WTC11 (cell line): ENCODE measurements at regions not wholly inside any gene's neighbourhood (a gene's known extent, or its start where the extent isn't known, plus 50 kb on each side); places are given as distances from the start of the nearest gene placed in this dataset.
A peak's percentile ranks its signal among the peaks of the same experiment; 100 is the strongest.

Experiments used
- ATAC-seq: fragments of 200-7000 bp; cut with Tn5 transposase; 2 replicates; pipeline ENCODE4 v1.10.0; 2021; ENCODE audit warnings: mild to moderate bottlenecking, moderate library complexity
- CTCF ChIA-PET: fragments of 300-600 bp; sonication (Branson Sonifier 250); formaldehyde crosslinking; loops from one replicate; lab custom pipeline; 2021; ENCODE audit warnings: antibody characterized with exemption; lab: Charles Lee
- POLR2A ChIA-PET: fragments of 350-600 bp; sonication (Branson Sonifier 250); formaldehyde crosslinking; loops from one replicate; lab custom pipeline; 2021; ENCODE audit warnings: antibody characterized with exemption; lab: Charles Lee
- DNase-seq: peaks from one replicate; pipeline ENCODE4 v3.0.0; 2021; ENCODE audit warnings: low spot score
- H3K27ac Mint-ChIP-seq: 2 replicates; pipeline ENCODE4 v1.8.0; 2021; ENCODE audit warnings: mixed read lengths
- H3K27me3 Mint-ChIP-seq: 2 replicates; pipeline ENCODE4 v1.8.0; 2021; ENCODE audit warnings: low read depth, mild to moderate bottlenecking, moderate library complexity, mixed read lengths
- H3K36me3 Mint-ChIP-seq: 2 replicates; pipeline ENCODE4 v1.8.0; 2021; ENCODE audit warnings: mixed read lengths
- H3K4me1 Mint-ChIP-seq: 2 replicates; pipeline ENCODE4 v1.8.0; 2022; ENCODE audit warnings: mixed read lengths
- H3K4me3 Mint-ChIP-seq: 2 replicates; pipeline ENCODE4 v1.8.0; 2021; ENCODE audit warnings: mild to moderate bottlenecking, moderate library complexity, mixed read lengths
- H3K9me3 Mint-ChIP-seq: 2 replicates; pipeline ENCODE4 v1.8.0; 2021; ENCODE audit warnings: mixed read lengths
- EMX1 ChIP-seq: fragments of 250-450 bp; sonication (Bioruptor Pico); IDR thresholded peaks from 2 replicates; pipeline ENCODE4 v1.8.0; 2021; ENCODE audit warnings: mild to moderate bottlenecking
- GRHL2 ChIP-seq: fragments of 250-450 bp; sonication (Bioruptor Pico); IDR thresholded peaks from 2 replicates; pipeline ENCODE4 v1.8.0; 2022; ENCODE audit warnings: mild to moderate bottlenecking, moderate library complexity; ENCODE audit not compliant: insufficient replicate concordance, severe bottlenecking
- KAT7 ChIP-seq: sonication (generic); formaldehyde crosslinking; IDR thresholded peaks from 2 replicates; pipeline ENCODE4 v1.8.1; 2023; ENCODE audit warnings: missing genetic modification reagents, mild to moderate bottlenecking, borderline replicate concordance
- NFYB ChIP-seq: sonication (generic); formaldehyde crosslinking; conservative IDR thresholded peaks from 2 replicates; pipeline ENCODE4 v1.8.0; 2022; ENCODE audit warnings: low read depth, missing genetic modification reagents
- NR3C1 ChIP-seq: sonication (generic); formaldehyde crosslinking; conservative IDR thresholded peaks from 2 replicates; pipeline ENCODE4 v1.8.1; 2023; ENCODE audit warnings: low read depth, mild to moderate bottlenecking, missing genetic modification reagents
- RELA ChIP-seq: sonication (generic); formaldehyde crosslinking; IDR thresholded peaks from 2 replicates; pipeline ENCODE4 v1.8.1; 2022; ENCODE audit warnings: missing genetic modification reagents, mild to moderate bottlenecking, borderline replicate concordance
- TP53 ChIP-seq: sonication (generic); formaldehyde crosslinking; IDR thresholded peaks from 2 replicates; pipeline ENCODE4 v1.8.1; 2023; ENCODE audit warnings: mild to moderate bottlenecking, missing genetic modification reagents
- ZNF671 ChIP-seq: fragments of 250-450 bp; sonication (Bioruptor Pico); IDR thresholded peaks from 2 replicates; pipeline ENCODE4 v1.8.0; 2021; ENCODE audit warnings: mild to moderate bottlenecking
- TF ChIP-seq, protein P1 (sequence below): sonication (generic); formaldehyde crosslinking; IDR thresholded peaks from 2 replicates; pipeline ENCODE4 v1.8.1; 2022; ENCODE audit warnings: missing genetic modification reagents, borderline replicate concordance
- TF ChIP-seq, protein P2 (sequence below): sonication (generic); formaldehyde crosslinking; IDR thresholded peaks from 2 replicates; pipeline ENCODE4 v1.8.1; 2023; ENCODE audit warnings: mild to moderate bottlenecking, missing genetic modification reagents
- TF ChIP-seq, protein P3 (sequence below): fragments of 250-450 bp; sonication (Bioruptor Pico); IDR thresholded peaks from 2 replicates; pipeline ENCODE4 v1.9.0; 2021; ENCODE audit warnings: moderate library complexity, mild to moderate bottlenecking, inconsistent platforms, borderline replicate concordance
- TF ChIP-seq, protein P4 (sequence below): sonication (generic); formaldehyde crosslinking; IDR thresholded peaks from 2 replicates; pipeline ENCODE4 v1.8.0; 2022; ENCODE audit warnings: mild to moderate bottlenecking, missing genetic modification reagents
- TF ChIP-seq, protein P5 (sequence below): fragments of 250-450 bp; sonication (Bioruptor Pico); IDR thresholded peaks from 2 replicates; pipeline ENCODE4 v1.9.0; 2021; ENCODE audit warnings: mild to moderate bottlenecking
- TF ChIP-seq, protein P6 (sequence below): fragments of 250-450 bp; sonication (Bioruptor Pico); IDR thresholded peaks from 2 replicates; pipeline ENCODE4 v1.9.0; 2021; ENCODE audit warnings: mild to moderate bottlenecking, borderline replicate concordance
- TF ChIP-seq, protein P7 (sequence below): sonication (generic); formaldehyde crosslinking; IDR thresholded peaks from 2 replicates; pipeline ENCODE4 v1.8.0; 2023; ENCODE audit warnings: missing genetic modification reagents, mild to moderate bottlenecking, borderline replicate concordance
- TF ChIP-seq, protein P8 (sequence below): sonication (generic); formaldehyde crosslinking; conservative IDR thresholded peaks from 2 replicates; pipeline ENCODE4 v1.8.1; 2022; ENCODE audit warnings: mild to moderate bottlenecking, missing genetic modification reagents

DNA sequence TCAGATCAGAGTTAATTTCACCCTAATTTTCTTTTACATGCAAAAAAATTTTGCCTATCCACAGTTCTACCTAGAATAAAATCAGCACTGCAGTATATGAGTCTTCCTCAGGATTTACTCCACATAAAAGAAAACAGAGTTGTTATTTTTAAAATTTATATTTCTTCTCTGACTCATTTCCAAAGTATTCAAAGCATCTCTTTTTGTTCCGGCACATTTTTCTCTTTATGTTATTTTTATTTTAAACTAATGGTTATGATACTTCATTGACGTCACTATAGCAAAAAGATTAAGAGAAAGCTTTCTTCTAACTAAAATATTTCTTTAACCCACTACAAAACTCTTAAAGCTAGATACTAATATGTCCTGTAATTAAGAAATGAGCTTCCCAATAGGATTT, 590.4 kb downstream of the PRELID2 start:
- POLR2A ChIA-PET: no interaction called here
- no peaks in the 10 kb centered on the region for H3K36me3 Mint-ChIP-seq
- CTCF ChIA-PET: no interaction called here
- peak overlapping the region; percentile 90 for H3K27ac Mint-ChIP-seq
- H3K9me3 Mint-ChIP-seq: no peaks in the 10 kb centered on the region
- no peak for TF ChIP-seq TP53 (CRISPR knock-in tag)
- no peak for TF ChIP-seq EMX1 (CRISPR knock-in tag)
- no peak for TF ChIP-seq GRHL2 (CRISPR knock-in tag)
- no peak for TF ChIP-seq KAT7 (CRISPR knock-in tag)
- no peak for TF ChIP-seq RELA (CRISPR knock-in tag)
- TF ChIP-seq ZNF671 (CRISPR knock-in tag): no peak
- TF ChIP-seq, protein P1, sequence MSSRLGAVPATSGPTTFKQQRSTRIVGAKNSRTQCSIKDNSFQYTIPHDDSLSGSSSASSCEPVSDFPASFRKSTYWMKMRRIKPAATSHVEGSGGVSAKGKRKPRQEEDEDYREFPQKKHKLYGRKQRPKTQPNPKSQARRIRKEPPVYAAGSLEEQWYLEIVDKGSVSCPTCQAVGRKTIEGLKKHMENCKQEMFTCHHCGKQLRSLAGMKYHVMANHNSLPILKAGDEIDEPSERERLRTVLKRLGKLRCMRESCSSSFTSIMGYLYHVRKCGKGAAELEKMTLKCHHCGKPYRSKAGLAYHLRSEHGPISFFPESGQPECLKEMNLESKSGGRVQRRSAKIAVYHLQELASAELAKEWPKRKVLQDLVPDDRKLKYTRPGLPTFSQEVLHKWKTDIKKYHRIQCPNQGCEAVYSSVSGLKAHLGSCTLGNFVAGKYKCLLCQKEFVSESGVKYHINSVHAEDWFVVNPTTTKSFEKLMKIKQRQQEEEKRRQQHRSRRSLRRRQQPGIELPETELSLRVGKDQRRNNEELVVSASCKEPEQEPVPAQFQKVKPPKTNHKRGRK (CRISPR knock-in tag): no peak
- TF ChIP-seq, protein P2, sequence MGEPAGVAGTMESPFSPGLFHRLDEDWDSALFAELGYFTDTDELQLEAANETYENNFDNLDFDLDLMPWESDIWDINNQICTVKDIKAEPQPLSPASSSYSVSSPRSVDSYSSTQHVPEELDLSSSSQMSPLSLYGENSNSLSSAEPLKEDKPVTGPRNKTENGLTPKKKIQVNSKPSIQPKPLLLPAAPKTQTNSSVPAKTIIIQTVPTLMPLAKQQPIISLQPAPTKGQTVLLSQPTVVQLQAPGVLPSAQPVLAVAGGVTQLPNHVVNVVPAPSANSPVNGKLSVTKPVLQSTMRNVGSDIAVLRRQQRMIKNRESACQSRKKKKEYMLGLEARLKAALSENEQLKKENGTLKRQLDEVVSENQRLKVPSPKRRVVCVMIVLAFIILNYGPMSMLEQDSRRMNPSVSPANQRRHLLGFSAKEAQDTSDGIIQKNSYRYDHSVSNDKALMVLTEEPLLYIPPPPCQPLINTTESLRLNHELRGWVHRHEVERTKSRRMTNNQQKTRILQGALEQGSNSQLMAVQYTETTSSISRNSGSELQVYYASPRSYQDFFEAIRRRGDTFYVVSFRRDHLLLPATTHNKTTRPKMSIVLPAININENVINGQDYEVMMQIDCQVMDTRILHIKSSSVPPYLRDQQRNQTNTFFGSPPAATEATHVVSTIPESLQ (CRISPR knock-in tag): no peak
- TF ChIP-seq, protein P3, sequence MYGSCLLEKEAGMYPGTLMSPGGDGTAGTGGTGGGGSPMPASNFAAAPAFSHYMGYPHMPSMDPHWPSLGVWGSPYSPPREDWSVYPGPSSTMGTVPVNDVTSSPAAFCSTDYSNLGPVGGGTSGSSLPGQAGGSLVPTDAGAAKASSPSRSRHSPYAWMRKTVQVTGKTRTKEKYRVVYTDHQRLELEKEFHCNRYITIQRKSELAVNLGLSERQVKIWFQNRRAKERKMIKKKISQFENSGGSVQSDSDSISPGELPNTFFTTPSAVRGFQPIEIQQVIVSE (CRISPR knock-in tag): no peak
- no peak for TF ChIP-seq NR3C1 (CRISPR knock-in tag)
- TF ChIP-seq, protein P4, sequence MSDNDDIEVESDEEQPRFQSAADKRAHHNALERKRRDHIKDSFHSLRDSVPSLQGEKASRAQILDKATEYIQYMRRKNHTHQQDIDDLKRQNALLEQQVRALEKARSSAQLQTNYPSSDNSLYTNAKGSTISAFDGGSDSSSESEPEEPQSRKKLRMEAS (CRISPR knock-in tag): no peak
- TF ChIP-seq, protein P5, sequence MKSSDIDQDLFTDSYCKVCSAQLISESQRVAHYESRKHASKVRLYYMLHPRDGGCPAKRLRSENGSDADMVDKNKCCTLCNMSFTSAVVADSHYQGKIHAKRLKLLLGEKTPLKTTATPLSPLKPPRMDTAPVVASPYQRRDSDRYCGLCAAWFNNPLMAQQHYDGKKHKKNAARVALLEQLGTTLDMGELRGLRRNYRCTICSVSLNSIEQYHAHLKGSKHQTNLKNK (CRISPR knock-in tag): no peak
- TF ChIP-seq, protein P6, sequence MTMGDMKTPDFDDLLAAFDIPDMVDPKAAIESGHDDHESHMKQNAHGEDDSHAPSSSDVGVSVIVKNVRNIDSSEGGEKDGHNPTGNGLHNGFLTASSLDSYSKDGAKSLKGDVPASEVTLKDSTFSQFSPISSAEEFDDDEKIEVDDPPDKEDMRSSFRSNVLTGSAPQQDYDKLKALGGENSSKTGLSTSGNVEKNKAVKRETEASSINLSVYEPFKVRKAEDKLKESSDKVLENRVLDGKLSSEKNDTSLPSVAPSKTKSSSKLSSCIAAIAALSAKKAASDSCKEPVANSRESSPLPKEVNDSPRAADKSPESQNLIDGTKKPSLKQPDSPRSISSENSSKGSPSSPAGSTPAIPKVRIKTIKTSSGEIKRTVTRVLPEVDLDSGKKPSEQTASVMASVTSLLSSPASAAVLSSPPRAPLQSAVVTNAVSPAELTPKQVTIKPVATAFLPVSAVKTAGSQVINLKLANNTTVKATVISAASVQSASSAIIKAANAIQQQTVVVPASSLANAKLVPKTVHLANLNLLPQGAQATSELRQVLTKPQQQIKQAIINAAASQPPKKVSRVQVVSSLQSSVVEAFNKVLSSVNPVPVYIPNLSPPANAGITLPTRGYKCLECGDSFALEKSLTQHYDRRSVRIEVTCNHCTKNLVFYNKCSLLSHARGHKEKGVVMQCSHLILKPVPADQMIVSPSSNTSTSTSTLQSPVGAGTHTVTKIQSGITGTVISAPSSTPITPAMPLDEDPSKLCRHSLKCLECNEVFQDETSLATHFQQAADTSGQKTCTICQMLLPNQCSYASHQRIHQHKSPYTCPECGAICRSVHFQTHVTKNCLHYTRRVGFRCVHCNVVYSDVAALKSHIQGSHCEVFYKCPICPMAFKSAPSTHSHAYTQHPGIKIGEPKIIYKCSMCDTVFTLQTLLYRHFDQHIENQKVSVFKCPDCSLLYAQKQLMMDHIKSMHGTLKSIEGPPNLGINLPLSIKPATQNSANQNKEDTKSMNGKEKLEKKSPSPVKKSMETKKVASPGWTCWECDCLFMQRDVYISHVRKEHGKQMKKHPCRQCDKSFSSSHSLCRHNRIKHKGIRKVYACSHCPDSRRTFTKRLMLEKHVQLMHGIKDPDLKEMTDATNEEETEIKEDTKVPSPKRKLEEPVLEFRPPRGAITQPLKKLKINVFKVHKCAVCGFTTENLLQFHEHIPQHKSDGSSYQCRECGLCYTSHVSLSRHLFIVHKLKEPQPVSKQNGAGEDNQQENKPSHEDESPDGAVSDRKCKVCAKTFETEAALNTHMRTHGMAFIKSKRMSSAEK (CRISPR knock-in tag): no peak
- TF ChIP-seq, protein P7, sequence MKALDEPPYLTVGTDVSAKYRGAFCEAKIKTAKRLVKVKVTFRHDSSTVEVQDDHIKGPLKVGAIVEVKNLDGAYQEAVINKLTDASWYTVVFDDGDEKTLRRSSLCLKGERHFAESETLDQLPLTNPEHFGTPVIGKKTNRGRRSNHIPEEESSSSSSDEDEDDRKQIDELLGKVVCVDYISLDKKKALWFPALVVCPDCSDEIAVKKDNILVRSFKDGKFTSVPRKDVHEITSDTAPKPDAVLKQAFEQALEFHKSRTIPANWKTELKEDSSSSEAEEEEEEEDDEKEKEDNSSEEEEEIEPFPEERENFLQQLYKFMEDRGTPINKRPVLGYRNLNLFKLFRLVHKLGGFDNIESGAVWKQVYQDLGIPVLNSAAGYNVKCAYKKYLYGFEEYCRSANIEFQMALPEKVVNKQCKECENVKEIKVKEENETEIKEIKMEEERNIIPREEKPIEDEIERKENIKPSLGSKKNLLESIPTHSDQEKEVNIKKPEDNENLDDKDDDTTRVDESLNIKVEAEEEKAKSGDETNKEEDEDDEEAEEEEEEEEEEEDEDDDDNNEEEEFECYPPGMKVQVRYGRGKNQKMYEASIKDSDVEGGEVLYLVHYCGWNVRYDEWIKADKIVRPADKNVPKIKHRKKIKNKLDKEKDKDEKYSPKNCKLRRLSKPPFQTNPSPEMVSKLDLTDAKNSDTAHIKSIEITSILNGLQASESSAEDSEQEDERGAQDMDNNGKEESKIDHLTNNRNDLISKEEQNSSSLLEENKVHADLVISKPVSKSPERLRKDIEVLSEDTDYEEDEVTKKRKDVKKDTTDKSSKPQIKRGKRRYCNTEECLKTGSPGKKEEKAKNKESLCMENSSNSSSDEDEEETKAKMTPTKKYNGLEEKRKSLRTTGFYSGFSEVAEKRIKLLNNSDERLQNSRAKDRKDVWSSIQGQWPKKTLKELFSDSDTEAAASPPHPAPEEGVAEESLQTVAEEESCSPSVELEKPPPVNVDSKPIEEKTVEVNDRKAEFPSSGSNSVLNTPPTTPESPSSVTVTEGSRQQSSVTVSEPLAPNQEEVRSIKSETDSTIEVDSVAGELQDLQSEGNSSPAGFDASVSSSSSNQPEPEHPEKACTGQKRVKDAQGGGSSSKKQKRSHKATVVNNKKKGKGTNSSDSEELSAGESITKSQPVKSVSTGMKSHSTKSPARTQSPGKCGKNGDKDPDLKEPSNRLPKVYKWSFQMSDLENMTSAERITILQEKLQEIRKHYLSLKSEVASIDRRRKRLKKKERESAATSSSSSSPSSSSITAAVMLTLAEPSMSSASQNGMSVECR (CRISPR knock-in tag): no peak
- TF ChIP-seq NFYB (CRISPR knock-in tag): no peak
- TF ChIP-seq, protein P8, sequence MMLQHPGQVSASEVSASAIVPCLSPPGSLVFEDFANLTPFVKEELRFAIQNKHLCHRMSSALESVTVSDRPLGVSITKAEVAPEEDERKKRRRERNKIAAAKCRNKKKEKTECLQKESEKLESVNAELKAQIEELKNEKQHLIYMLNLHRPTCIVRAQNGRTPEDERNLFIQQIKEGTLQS (CRISPR knock-in tag): no peak
- 0 out of 2 replicates have a peak overlapping the region, but pooled peaks have one; percentile 14 for H3K4me3 Mint-ChIP-seq
- H3K4me1 Mint-ChIP-seq: peaks cover 44% of the 10 kb centered on the region
- no peak for DNase-seq
- H3K27me3 Mint-ChIP-seq: no peaks in the 10 kb centered on the region
- ATAC-seq: no peak
